ENCODE measurements at regions not wholly inside any gene's neighbourhood (a gene's known extent, or its start where the extent isn't known, plus 50 kb on each side); places are given as distances from the start of the nearest gene placed in this dataset.

DNA sequence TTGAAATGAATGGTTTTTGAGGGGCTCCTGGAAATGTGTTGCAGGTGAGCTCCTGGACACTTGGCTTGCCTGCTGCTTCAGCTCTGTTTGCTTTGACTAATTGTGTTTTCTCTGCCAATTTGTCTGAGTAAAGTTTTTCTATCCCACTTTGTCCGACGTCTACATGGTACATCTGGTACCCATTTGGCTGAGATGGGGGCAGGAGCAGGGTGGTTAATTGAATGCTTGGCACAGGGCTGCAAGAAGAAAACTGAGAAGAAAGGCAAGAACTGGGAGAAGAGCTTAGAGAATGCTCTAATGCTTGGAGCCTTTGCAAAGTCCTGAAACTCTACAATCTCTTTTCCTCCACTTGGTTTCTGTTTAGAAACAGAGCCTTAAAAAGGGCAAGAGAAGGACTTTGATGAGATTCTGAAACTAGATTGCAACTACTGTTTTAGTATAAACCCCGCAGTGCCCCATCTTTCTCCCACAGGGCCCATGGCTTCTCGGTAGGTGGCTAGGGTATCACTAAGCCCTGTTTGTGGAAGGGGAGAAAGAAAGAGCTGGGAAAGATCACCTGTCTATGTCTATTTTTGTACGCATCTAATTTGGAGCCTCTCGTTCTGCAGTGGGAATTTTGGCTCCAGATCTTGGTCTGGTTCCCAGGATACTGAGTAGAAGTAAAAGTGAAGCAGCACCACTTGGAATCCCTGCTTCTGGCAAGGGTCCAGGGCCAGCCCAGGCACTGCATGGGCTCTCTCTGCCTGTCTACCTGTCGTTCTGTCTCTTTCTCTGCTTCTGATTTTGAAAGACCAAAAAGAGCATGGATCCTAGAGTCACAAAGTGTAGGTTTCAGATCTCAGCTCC lies 214.4 kb downstream of the SEMA6A start:
- no peak overlapping the region for H3K23ac ChIP-seq (ENCODE audit: insufficient read length)
- no peak overlapping the region for H2BK120ac ChIP-seq (replicated peaks; ENCODE audit: low read depth, low read length)
- H3K14ac ChIP-seq (ENCODE audit: insufficient read length) = no peak overlapping the region
- H3K4me3 ChIP-seq (ENCODE audit: extremely low read depth in 1 of 4, insufficient read depth in 2 of 4, low read depth in 3 of 4, low read length in 4 of 4) = no peak overlapping the region
- 90% methylated on average over 7 of the region's 7 CpGs; no CpG with 5 or more reads in 1 of the 2 experiments for WGBS, 2 experiments (ENCODE audit: extremely low coverage in 1 of 2, insufficient coverage in 1 of 2, insufficient read length in 1 of 2, insufficient replicate concordance in 2 of 2, low coverage in 1 of 2, low lambda C conversion rate in 2 of 2, missing lambda C conversion rate in 1 of 2)
- no peak overlapping the region for H4K5ac ChIP-seq (ENCODE audit: insufficient read length, low read depth, low read length)
- H3K9ac ChIP-seq (replicated peaks in 1 of 4; ENCODE audit: extremely low read depth in 1 of 4, low read depth in 3 of 4, low read length in 3 of 4) = no peak overlapping the region
- H2BK12ac ChIP-seq (ENCODE audit: low read depth, low read length) = no peak overlapping the region
- ChIA-PET CTCF (ENCODE audit: partially characterized antibody) (interaction anchor here (0.6 to 3.6 kb wide), 13 partner anchors 8 to 223 kb away, joined by 3 to 13 read pairs (median 5); no protein-coding TSS in a partner anchor), POLR2A (ENCODE audit: partially characterized antibody) (interaction anchor here (1.1 to 2.4 kb wide), 2 partner anchors 12 to 93 kb away, joined by 3 to 5 read pairs; no protein-coding TSS in a partner anchor)
- FAIRE-seq = no peak
- H2BK5ac ChIP-seq (ENCODE audit: low read depth, low read length) = no peak overlapping the region
- DNase-seq (ENCODE audit: low read depth in 1 of 2, low spot score in 2 of 2) = no peak
- H3K79me1 ChIP-seq (ENCODE audit: low read depth, low read length) = no peaks in the 10 kb centered on the region
- H3K4me1 ChIP-seq (replicated peaks in 1 of 4; ENCODE audit: control insufficient read depth in 3 of 4, insufficient read depth in 4 of 4, low read length in 3 of 4) = peaks cover 0 to 8% (median 2%) of the 10 kb centered on the region in 4 experiments; a peak in 6 of 7 replicates
- H3K27ac ChIP-seq (ENCODE audit: low read depth, low read length) = no peak overlapping the region
- H4K91ac ChIP-seq (replicated peaks; ENCODE audit: insufficient read length, low read length) = no peak overlapping the region
- TF ChIP-seq GABPA (IDR thresholded peaks at IDR 0.05; ENCODE audit: borderline replicate concordance, insufficient read depth, low read length) (no peak), BRCA1 (IDR thresholded peaks at IDR 0.05; ENCODE audit: low read depth, low read length) (no peak), SP2 (IDR thresholded peaks at IDR 0.05; ENCODE audit: low read length) (no peak), EZH2 (IDR thresholded peaks at IDR 0.05; ENCODE audit: low read depth, low read length, severe bottlenecking) (no peak), SIX5 (IDR thresholded peaks at IDR 0.05; ENCODE audit: low read depth, low read length) (no peak), JUN (IDR thresholded peaks at IDR 0.05; ENCODE audit: low read depth, low read length) (no peak)
- no peak overlapping the region for H2AK5ac ChIP-seq (ENCODE audit: low read depth, low read length)
- no peak overlapping the region for H3K18ac ChIP-seq (ENCODE audit: extremely low read depth, low read length)
- no peaks in the 10 kb centered on the region for H3K79me2 ChIP-seq (ENCODE audit: control insufficient read depth in 1 of 2, insufficient read depth in 2 of 2, low read length in 2 of 2)
- H3K27me3 ChIP-seq (replicated peaks in 1 of 4; ENCODE audit: control insufficient read depth in 3 of 4, extremely low read depth in 1 of 4, insufficient read depth in 3 of 4, low read length in 3 of 4) = peaks cover 0 to 5% (median 3%) of the 10 kb centered on the region in 4 experiments; a peak in 4 of 7 replicates
- H3K36me3 ChIP-seq (ENCODE audit: control insufficient read depth in 2 of 4, insufficient read depth in 4 of 4, low read length in 3 of 4) = no peaks in the 10 kb centered on the region
- no peaks in the 10 kb centered on the region for H4K20me1 ChIP-seq (replicated peaks in 1 of 2; ENCODE audit: control insufficient read depth in 1 of 2, insufficient read depth in 2 of 2, low read length in 2 of 2)
- no peak overlapping the region for H4K8ac ChIP-seq (ENCODE audit: extremely low read depth, insufficient read depth, low read length)
- H2AFZ ChIP-seq (ENCODE audit: low read length) = no peak overlapping the region
- H3K9me3 ChIP-seq (ENCODE audit: insufficient read depth in 2 of 2, low read depth in 1 of 2, low read length in 1 of 2) = no peaks in the 10 kb centered on the region
- no peak overlapping the region for H3K56ac ChIP-seq (replicated peaks; ENCODE audit: insufficient read length, low read depth, low read length)
- no peak overlapping the region for H2BK15ac ChIP-seq (ENCODE audit: low read length)
- peaks cover 2% of the 10 kb centered on the region; the same call in 1 of the 2 replicates for H3K23me2 ChIP-seq (ENCODE audit: low read depth, low read length)
- no peak overlapping the region for H2BK20ac ChIP-seq (ENCODE audit: low read length)
- peak overlapping the region in 1 of 2 experiments; percentile 67; a peak in 1 of 4 replicates for H3K4me2 ChIP-seq (ENCODE audit: insufficient read depth in 1 of 2, low read depth in 2 of 2, low read length in 2 of 2)
- H3K4ac ChIP-seq (replicated peaks; ENCODE audit: insufficient read length, low read depth, low read length) = no peak overlapping the region

All from H1 (cell line).